DMS 273 (cell line): ENCODE measurements at regions not wholly inside any gene's neighbourhood (a gene's known extent, or its start where the extent isn't known, plus 50 kb on each side); places are given as distances from the start of the nearest gene placed in this dataset.
A peak's percentile ranks its signal among the peaks of the same experiment; 100 is the strongest.

Experiments
- DNase-seq: peaks from one replicate; lab custom pipeline; 2025; ENCODE audit not compliant: unreplicated experiment; lab: John Stamatoyannopoulos, UW

DNA sequence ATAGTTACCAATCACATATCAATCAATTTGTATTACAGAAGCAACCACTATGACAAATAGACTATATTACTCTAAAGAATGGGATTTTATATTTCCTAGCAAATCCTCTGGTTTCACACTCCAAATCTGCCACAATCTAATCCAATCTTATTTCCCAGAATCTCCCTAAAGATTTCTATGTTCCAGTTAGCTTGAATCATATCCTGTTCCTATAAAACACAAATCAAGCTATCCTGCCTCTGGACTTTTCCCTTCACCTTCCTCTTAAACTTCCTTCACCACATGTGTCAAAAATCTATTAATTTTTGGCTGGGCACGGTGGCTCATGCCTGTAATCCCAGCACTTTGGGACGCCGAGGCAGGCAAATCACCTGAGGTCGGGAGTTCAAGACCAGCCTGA lies 50.0 kb downstream of the PIK3C2A start:
- DNase-seq = no peak

DNA sequence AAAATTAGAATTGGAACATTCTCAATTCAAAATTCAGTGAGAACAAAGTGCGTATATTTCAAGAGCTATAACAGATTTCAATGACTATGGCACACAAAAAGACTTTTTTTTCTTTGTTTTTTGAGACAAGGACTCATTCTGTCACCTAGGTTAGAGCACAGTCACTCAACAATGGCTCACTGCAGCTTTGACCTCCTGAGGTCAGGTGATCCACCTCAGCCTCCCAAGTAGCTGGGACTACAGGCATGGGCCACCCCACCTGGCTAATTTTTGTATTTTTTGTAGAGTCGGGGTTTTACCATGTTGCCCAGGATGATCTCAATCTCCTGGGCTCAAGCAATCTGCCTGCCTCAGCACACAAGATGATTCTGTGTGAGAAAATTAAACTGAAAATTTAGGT lies 51.5 kb downstream of the PIK3C2A start:
- DNase-seq = no peak

DNA sequence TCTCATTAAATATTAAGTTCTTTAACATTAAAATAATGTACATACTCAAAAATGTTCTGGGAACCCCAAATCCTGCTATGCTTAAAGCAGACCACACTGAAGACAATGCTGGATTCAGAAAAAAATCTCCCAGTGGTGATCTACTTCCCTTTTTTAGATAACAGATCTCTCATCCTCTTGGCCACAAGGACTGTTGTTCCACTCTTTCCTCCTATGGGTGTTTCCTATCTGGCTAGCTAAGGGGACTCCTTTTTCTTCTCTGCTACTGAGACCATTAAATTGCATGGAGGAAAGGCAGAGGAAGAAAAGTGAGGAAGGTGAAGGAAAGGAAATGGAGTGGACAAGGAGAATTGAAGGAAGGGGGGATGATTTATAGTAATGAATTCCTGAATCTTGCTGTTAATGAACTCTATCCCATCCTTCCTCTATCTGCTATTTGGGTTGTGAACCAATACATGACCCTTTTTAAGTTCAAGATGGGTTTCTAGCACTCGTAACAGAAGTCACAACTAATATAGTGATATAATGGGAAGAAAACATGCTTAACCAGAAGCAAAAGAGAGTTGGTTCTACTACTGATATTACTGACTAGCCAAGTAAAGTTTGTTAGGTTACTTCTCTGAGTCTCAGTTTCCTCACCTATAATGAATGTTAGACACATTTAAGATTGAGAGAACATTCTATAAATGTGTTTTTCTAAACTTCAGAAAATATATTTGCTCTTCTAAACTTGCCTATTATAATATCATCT lies 53.2 kb downstream of the PIK3C2A start:
- DNase-seq = no peak

DNA sequence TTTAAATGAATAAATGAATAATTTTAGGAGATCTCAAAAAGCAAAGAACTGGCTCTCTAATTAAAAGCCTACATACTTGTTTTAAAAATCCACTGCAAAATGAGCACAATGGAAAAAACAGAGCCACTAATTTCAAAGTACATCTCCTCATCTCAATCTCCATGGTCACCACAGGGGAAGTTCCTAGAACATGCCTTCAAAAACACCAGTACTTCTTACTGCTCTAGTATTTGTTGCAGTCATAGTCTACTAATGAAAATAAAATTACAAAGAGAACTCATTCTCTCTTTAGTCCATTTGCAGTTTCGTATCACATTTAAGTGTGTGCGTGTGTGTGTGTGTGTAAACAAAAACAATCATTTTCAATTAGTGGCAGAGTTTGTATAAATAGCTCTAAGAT lies 54.0 kb downstream of the PIK3C2A start:
- DNase-seq = no peak

DNA sequence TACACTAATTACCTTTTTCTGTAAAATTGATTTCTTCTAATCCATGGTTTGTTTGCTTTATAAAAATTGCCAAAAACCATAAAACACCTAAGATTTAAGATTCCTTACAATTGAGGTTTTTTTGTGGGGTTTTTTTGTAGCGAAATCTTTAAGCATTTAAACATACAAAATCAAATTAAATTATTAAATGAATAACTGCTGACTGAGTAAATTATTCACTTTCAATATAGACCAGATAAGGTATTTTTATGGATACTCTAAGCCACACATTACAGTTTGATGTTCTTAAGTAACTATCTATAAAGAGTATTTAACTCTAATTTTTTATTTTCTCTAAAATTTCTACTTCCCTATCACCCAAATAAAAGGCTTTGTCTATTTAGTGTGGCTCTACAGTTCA lies 55.5 kb downstream of the PIK3C2A start:
- no peak for DNase-seq

DNA sequence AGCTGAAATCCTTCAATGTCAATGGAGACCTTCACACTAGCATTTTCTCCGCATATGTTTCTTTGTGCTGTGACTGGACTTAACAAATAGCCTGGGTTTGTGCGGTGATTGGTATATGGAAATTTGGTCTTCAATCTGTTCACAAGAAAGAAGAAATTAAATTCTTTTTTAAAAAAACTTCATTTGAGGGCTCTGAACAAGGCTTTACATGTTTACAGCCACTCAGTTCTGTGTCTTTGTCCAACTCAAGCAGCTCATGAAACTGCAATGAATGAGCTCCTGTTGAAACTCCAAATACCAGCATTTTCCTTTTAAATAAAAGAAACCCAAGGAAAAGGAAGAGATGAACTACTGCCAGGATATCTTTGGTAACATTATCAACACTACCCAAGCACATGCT lies 57.3 kb downstream of the PIK3C2A start:
- no peak for DNase-seq

DNA sequence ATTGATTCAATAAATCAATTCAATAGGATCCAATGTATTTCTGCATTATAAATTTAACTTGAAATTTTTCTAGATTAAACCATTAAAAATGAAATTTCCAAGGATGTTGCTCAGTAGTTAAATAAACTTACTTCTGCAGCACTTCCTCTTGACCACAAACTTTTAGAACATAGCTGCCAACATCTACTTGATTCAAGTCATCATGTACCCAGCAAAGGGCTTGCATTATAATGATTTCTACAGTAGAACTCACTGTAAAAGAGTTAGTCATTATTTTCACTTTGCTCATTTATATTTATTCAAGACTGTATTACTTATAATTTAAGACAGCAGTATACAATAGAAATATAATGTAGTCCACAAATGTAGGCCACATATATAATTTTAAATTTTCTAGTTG lies 59.2 kb downstream of the PIK3C2A start:
- no peak for DNase-seq

DNA sequence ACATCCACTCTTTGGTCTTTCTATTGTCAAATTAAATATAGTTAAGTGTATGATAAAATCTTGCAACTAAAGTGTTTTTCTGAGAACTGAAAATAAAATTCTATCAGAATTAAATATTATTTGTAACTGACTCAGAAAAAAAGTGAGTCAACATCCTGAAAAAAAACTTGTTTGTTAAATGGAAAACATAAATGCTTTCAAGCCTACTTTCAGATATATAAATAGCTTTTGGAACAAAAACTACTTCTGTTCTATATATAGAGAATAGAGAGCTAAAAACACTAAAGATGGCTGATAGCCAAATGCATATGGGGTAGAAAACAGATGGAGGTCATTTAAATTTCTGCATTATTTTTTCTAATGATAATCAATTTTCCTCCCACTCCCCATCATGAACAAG lies 61.8 kb downstream of the PIK3C2A start:
- no peak for DNase-seq

DNA sequence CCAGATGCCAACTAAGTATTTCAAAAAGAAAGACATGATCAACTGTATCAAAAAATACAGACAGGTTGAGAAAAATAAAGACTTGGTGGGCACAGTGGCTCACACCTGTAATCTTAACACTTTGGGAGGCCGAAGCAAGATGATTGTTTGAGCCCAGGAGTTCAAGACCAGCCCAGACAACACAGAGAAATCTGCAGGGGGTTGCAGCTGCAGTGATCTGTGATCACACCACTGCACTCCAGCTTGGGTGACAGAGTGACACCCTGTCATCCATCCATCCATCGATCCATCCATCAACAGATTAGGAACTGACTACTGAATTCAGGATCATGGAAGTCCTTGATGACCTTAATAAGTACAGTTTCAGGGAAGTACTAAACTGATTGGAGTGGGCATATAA lies 65.0 kb upstream of the RPS13 start:
- no peak for DNase-seq

DNA sequence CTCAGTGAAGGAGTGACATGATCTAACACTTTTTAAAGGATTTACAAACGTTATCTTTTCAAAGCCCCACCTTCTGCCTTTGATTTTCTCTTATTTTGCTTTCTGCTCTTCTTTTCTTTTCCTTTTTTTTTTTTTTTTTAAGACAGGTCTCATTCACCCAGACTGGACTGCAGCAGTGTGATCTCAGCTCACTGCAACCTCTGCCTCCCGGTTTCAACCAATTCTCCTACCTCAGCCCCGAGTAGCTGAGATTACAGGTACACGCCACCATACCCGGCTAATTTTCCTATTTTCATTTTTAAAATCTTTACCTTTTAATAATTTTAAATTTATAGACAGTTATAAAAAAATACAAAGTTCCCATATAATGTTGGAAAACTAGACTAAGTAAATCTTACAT lies 63.7 kb upstream of the RPS13 start:
- DNase-seq = no peak

DNA sequence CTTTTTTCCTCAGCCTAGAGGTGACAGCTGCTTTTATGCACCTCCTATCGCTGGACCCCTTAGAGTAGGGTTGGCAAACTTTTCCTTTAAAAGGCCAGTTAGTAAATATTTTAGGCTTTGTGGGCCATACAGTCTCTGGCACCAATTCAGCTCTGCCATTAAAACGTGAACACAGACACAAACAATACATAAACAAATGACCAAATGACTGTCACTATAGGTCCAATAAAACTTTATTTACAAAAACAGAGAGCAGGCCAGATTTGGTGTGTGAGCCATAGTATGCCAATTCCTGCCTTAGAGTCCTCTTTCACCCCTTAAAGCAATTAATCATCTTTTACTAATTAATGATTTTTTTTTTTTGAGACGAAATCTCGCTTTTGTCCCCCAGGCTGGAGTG lies 61.1 kb upstream of the RPS13 start:
- DNase-seq = no peak

DNA sequence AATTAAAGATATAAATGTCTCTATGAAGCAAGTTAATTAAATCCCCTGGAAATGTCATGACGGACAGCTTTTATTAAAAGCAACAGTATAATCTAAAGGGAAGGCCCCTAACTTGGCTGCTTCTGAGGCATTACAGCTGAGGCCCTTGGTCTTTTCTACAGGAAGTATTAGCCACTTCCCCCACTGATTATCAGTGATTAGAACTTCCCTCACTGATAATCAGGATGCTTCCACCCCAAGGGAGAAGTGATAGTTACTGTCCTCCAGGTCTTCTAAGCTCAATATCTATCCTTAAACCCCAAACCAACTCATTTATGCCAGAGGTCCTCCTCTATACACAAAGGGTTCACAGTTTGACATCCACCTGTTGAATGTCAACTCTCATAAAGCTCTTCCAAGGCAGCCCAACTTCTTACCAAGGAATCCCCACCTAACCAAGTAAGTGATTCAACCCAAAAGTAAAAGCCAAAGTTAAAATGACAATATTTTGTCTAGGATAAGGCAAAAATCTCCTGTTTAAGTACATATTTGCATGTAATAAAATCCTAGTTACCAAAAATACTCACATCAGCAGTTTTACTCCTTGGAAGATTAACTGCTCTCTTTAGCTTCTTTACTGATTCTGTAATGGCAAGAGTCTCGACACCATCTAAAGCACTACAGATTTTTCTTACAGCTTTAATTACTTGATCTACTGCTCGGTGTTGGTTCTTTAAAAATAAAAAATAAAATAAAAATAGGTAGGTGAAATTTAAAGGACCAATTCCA lies 58.6 kb upstream of the RPS13 start:
- no peak for DNase-seq

DNA sequence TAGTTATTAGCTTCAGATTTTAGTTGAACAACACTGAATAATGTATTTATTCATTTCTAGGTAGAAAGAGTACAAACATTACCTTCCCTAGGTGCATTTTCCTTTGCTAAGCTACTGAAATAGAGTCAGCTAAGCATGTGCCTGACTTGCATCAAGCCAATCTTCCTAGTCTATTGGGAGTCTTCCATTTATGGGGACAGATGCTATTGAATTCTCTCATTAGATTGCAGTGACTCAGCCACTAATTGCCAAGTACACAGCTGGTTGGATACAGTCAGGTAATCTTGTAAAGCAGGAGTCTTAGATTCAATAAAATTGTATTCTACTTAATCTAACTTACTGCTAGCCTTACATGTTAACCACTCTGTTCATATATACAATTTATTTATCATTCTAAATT lies 55.2 kb upstream of the RPS13 start:
- peak; percentile 69 for DNase-seq

DNA sequence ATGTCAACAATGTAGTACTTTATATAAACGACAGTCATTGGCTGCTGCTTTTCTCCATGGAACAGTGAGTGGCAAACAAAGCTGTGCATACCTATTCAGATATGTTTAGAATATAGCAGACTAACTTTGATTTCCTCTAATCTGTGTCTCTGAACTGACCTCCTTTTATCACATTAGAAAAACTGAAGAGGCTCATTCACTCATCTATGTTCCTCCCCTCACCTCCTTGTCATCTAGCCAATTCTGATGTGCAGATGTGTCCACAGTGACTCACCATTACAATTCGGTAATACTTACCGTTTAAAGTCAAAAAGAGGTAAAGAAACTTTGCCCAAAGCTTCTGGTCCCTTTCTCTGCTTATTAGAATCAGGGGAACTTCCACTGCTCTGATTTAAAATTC lies 51.5 kb upstream of the RPS13 start:
- DNase-seq = peak; percentile 3
